B cell (primary cell): ENCODE measurements at regions not wholly inside any gene's neighbourhood (a gene's known extent, or its start where the extent isn't known, plus 50 kb on each side); places are given as distances from the start of the nearest gene placed in this dataset.

Experiments
- ATAC-seq: fragments of 200-7000 bp; cut with Tn5 transposase; one replicate; pipeline ENCODE4 v1.10.0; 2021; ENCODE audit warnings: low read depth, mild to moderate bottlenecking, moderate number of reproducible peaks, moderate library complexity
- CTCF ChIA-PET: fragments of 350-600 bp; sonication (Branson Sonifier 250); formaldehyde crosslinking; loops from one replicate; lab custom pipeline; 2021; ENCODE audit warnings: antibody characterized with exemption, inconsistent platforms; lab: Charles Lee
- POLR2A ChIA-PET: fragments of 350-600 bp; sonication (Branson Sonifier 250); formaldehyde crosslinking; loops from one replicate; lab custom pipeline; 2021; ENCODE audit warnings: antibody characterized with exemption; lab: Charles Lee
- DNase-seq: peaks from one replicate; pipeline ENCODE4 v3.0.0; 2013
- H2AFZ ChIP-seq: 2 replicates; pipeline ENCODE4 v1.6.1; 2012; ENCODE audit warnings: mild to moderate bottlenecking, low read depth, low read length; ENCODE audit not compliant: insufficient read depth, poor library complexity, severe bottlenecking
- H3K27ac ChIP-seq, 2 donors: 1 replicate in 1 of 2; 2 replicates in 1 of 2; pipeline ENCODE4 v1.5.1; 2012 to 2013; ENCODE audit warnings: low read length in 2 of 2, mild to moderate bottlenecking in 2 of 2, moderate library complexity in 1 of 2
- H3K27me3 ChIP-seq, 4 experiments: fragments of 200-600 bp in 1 of 4; sonication (generic) in 1 of 4; replicated peaks in 1 of 4; 1 replicate in 2 of 4; 2 replicates in 2 of 4; pipeline versions ENCODE4 v1.6.1 to v1.7.0; 2013 to 2016; ENCODE audit warnings: low read length in 3 of 4, mild to moderate bottlenecking in 2 of 4, mixed read lengths in 1 of 4, moderate library complexity in 1 of 4; ENCODE audit not compliant: insufficient read depth in 4 of 4, control insufficient read depth in 3 of 4; ENCODE audit errors: control extremely low read depth in 1 of 4
- H3K36me3 ChIP-seq, 2 experiments: replicated peaks in 1 of 2; 1 replicate in 1 of 2; 2 replicates in 1 of 2; pipeline versions ENCODE4 v1.6.1 to v1.7.1; 2013; ENCODE audit warnings: low read length in 1 of 2; ENCODE audit not compliant: insufficient read depth in 2 of 2, control insufficient read depth in 1 of 2; ENCODE audit errors: control extremely low read depth in 1 of 2, extremely low read depth in 1 of 2
- H3K4me1 ChIP-seq, 2 donors: fragments of 200-600 bp in 1 of 2; sonication (generic) in 1 of 2; 1 replicate in 1 of 2; 2 replicates in 1 of 2; pipeline versions ENCODE4 v1.5.1 to v1.6.1; 2013 to 2017; ENCODE audit warnings: low read length in 2 of 2; ENCODE audit not compliant: control insufficient read depth in 2 of 2, insufficient read depth in 2 of 2
- H3K4me2 ChIP-seq: replicated peaks from 2 replicates; pipeline ENCODE3; 2012; ENCODE audit warnings: mild to moderate bottlenecking, low read depth, low read length; ENCODE audit not compliant: poor library complexity, severe bottlenecking
- H3K4me3 ChIP-seq, 5 experiments: fragments of 200-600 bp in 1 of 5; sonication (generic) in 1 of 5; 1 replicate in 3 of 5; 2 replicates in 2 of 5; pipeline versions ENCODE4 v1.5.1 to v1.7.0; 2011 to 2016; ENCODE audit warnings: low read length in 4 of 5, mild to moderate bottlenecking in 4 of 5, low read depth in 2 of 5, control low read depth in 1 of 5, moderate library complexity in 1 of 5; ENCODE audit not compliant: insufficient read depth in 1 of 5; ENCODE audit errors: control extremely low read depth in 1 of 5, extremely low read depth in 1 of 5
- H3K79me2 ChIP-seq: fragments of 200-600 bp; sonication (generic); one replicate; pipeline ENCODE4 v1.6.0; 2016; ENCODE audit warnings: low read length; ENCODE audit not compliant: control insufficient read depth, insufficient read depth
- H3K9ac ChIP-seq: fragments of 200-600 bp; sonication (generic); 2 replicates; pipeline ENCODE4 v1.6.1; 2017; ENCODE audit warnings: mild to moderate bottlenecking, low read length, moderate library complexity
- H3K9me3 ChIP-seq, 3 donors: one replicate each; pipeline versions ENCODE4 v1.6.1 to v1.7.1; 2013; ENCODE audit warnings: low read length in 2 of 3; ENCODE audit not compliant: control insufficient read depth in 2 of 3, insufficient read depth in 1 of 3; ENCODE audit errors: control extremely low read depth in 1 of 3
- H4K20me1 ChIP-seq: 2 replicates; pipeline ENCODE4 v1.6.0; 2012; ENCODE audit warnings: mild to moderate bottlenecking, low read length; ENCODE audit not compliant: insufficient read depth, control insufficient read depth, poor library complexity, severe bottlenecking
- H3K27ac Mint-ChIP-seq: one replicate; pipeline ENCODE4 v1.8.0; 2021; ENCODE audit warnings: mixed read lengths
- H3K27me3 Mint-ChIP-seq: one replicate; pipeline ENCODE4 v1.8.0; 2021; ENCODE audit warnings: mixed read lengths
- H3K4me1 Mint-ChIP-seq: one replicate; pipeline ENCODE4 v1.8.0; 2021; ENCODE audit warnings: mixed read lengths
- H3K4me3 Mint-ChIP-seq: one replicate; pipeline ENCODE4 v1.8.0; 2021; ENCODE audit warnings: mixed read lengths
- H3K9me3 Mint-ChIP-seq: one replicate; pipeline ENCODE4 v1.8.0; 2022; ENCODE audit warnings: mixed read lengths; ENCODE audit not compliant: insufficient read depth
- CTCF ChIP-seq: fragments of 200-600 bp; IDR thresholded peaks from one replicate; pipeline ENCODE4 v1.8.0; 2022; ENCODE audit warnings: antibody characterized with exemption, mild to moderate bottlenecking
- EZH2 ChIP-seq: IDR thresholded peaks from 2 replicates; pipeline ENCODE4 v1.6.1; 2012; ENCODE audit warnings: borderline replicate concordance, low read depth, mild to moderate bottlenecking, moderate library complexity, low read length; ENCODE audit not compliant: insufficient read depth, poor library complexity, severe bottlenecking
- WGBS: methylation state at CpG from one replicate; pipeline ENCODE4 v1.1.5; 2013; ENCODE audit warnings: missing lambda C conversion rate; ENCODE audit not compliant: insufficient coverage; 5-methylcytosine and 5-hydroxymethylcytosine counted together
- intact Hi-C: fragments of 100-400 bp; cut with micrococcal nuclease; formaldehyde crosslinking; loops from one replicate; pipeline ENCODE4 v1.10.0; 2022

GRCh38 chr13:74743992-74744391 lies 609.8 kb upstream of the KLF12 start:
- Histone ChIP-seq H3K4me2 (no peak overlapping the region), H3K4me3 (no peak overlapping the region), H3K27me3 (no peaks in the 10 kb centered on the region), H3K9me3 (peaks cover 0 to 1% (median 0%) of the 10 kb centered on the region in 3 donors), H3K27ac (no peak overlapping the region), H3K4me1 (no peaks in the 10 kb centered on the region), H4K20me1 (no peaks in the 10 kb centered on the region), H3K79me2 (no peaks in the 10 kb centered on the region), H3K36me3 (no peaks in the 10 kb centered on the region), H3K9ac (no peak overlapping the region), H2AFZ (no peak overlapping the region)
- ATAC-seq (no peak), DNase-seq (no peak)
- H3K4me3 Mint-ChIP-seq, result no peak overlapping the region
- H3K9me3 Mint-ChIP-seq, result no peaks in the 10 kb centered on the region
- ChIA-PET POLR2A (no interaction called here), CTCF (no interaction called here)
- H3K27ac Mint-ChIP-seq, result no peak overlapping the region
- TF ChIP-seq CTCF, result no peak
- TF ChIP-seq EZH2, result no peak
- H3K27me3 Mint-ChIP-seq, result no peaks in the 10 kb centered on the region
- intact Hi-C loops, result no loop called here
- WGBS, result 95% methylated on average over 2 of the region's 3 CpGs
- no peaks in the 10 kb centered on the region for H3K4me1 Mint-ChIP-seq

GRCh38 chr13:74741732-74742131 lies 607.5 kb upstream of the KLF12 start:
- TF ChIP-seq CTCF (no peak), EZH2 (no peak)
- CTCF ChIA-PET, result no interaction called here
- Histone ChIP-seq H3K36me3 (no peaks in the 10 kb centered on the region), H3K27ac (no peak overlapping the region), H2AFZ (no peak overlapping the region), H3K9ac (no peak overlapping the region), H3K27me3 (no peaks in the 10 kb centered on the region), H3K79me2 (no peaks in the 10 kb centered on the region), H3K4me2 (no peak overlapping the region), H3K9me3 (peaks cover 0 to 1% (median 0%) of the 10 kb centered on the region in 3 donors), H3K4me1 (no peaks in the 10 kb centered on the region), H3K4me3 (no peak overlapping the region), H4K20me1 (no peaks in the 10 kb centered on the region)
- Mint-ChIP-seq H3K4me1 (no peaks in the 10 kb centered on the region), H3K27me3 (peaks cover 5% of the 10 kb centered on the region), H3K4me3 (no peak overlapping the region), H3K27ac (no peak overlapping the region), H3K9me3 (no peaks in the 10 kb centered on the region)
- 93% methylated on average over 3 of the region's 3 CpGs for WGBS
- POLR2A ChIA-PET, result no interaction called here
- ATAC-seq (no peak), DNase-seq (no peak)
- intact Hi-C loops, result no loop called here
